Muscle layer of duodenum (tissue), 2 donors: ENCODE measurements at regions not wholly inside any gene's neighbourhood (a gene's known extent, or its start where the extent isn't known, plus 50 kb on each side); places are given as distances from the start of the nearest gene placed in this dataset.

Source experiments
- H3K27ac ChIP-seq: one replicate; pipeline ENCODE4 v1.7.0; 2013; ENCODE audit warnings: mild to moderate bottlenecking, low read length
- H3K27me3 ChIP-seq: one replicate; pipeline ENCODE4 v1.7.0; 2013; ENCODE audit warnings: low read depth, mild to moderate bottlenecking, control low read depth, low read length
- H3K36me3 ChIP-seq, 2 donors: one replicate each; pipeline ENCODE4 v1.7.0; 2013; ENCODE audit warnings: low read length in 2 of 2, control low read depth in 1 of 2, mild to moderate bottlenecking in 1 of 2; ENCODE audit not compliant: insufficient read depth in 2 of 2, control insufficient read depth in 1 of 2
- H3K4me1 ChIP-seq, 2 donors: one replicate each; pipeline ENCODE4 v1.7.0; 2013; ENCODE audit warnings: low read length in 2 of 2, mild to moderate bottlenecking in 2 of 2, control low read depth in 1 of 2, moderate library complexity in 1 of 2; ENCODE audit not compliant: insufficient read depth in 2 of 2, control insufficient read depth in 1 of 2
- H3K4me3 ChIP-seq, 2 donors: one replicate each; pipeline ENCODE4 v1.7.0; 2013; ENCODE audit warnings: low read length in 2 of 2, low read depth in 1 of 2, mild to moderate bottlenecking in 1 of 2
- H3K9me3 ChIP-seq, 2 donors: one replicate each; pipeline ENCODE4 v1.7.0; 2013; ENCODE audit warnings: low read length in 2 of 2, control low read depth in 1 of 2, mild to moderate bottlenecking in 1 of 2; ENCODE audit not compliant: control insufficient read depth in 1 of 2
- donor health status: healthy.

DNA sequence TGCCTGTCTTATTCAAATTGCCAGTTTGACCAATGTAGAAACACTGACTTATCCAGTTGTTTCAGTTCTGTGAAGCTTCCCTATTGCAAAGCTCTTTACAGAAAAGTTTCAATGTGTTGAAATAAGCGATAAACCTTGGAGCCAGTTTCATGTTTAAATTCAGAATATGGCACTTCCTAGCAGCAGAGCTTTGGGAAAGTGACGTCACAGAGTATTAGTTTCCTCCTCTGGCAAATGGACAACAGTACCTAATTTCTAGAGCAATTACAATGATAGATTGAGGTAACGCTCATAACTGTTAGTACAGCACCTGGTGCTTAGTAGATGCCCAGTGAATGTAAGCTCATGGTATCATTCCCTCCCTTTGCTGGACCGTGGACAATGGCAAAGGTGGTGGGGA lies 527.5 kb upstream of the DAB1 start:
- Histone ChIP-seq H3K36me3 (no peaks in the 10 kb centered on the region), H3K27ac (no peak overlapping the region), H3K9me3 (no peaks in the 10 kb centered on the region), H3K4me3 (no peak overlapping the region), H3K27me3 (no peaks in the 10 kb centered on the region), H3K4me1 (no peaks in the 10 kb centered on the region)

GRCh38 chr1:57949168-57949567 lies 525.3 kb upstream of the DAB1 start:
- no peaks in the 10 kb centered on the region for H3K36me3 ChIP-seq
- no peak overlapping the region for H3K27ac ChIP-seq
- no peaks in the 10 kb centered on the region for H3K9me3 ChIP-seq
- H3K4me1 ChIP-seq = no peaks in the 10 kb centered on the region
- H3K27me3 ChIP-seq = no peaks in the 10 kb centered on the region
- no peak overlapping the region for H3K4me3 ChIP-seq

DNA sequence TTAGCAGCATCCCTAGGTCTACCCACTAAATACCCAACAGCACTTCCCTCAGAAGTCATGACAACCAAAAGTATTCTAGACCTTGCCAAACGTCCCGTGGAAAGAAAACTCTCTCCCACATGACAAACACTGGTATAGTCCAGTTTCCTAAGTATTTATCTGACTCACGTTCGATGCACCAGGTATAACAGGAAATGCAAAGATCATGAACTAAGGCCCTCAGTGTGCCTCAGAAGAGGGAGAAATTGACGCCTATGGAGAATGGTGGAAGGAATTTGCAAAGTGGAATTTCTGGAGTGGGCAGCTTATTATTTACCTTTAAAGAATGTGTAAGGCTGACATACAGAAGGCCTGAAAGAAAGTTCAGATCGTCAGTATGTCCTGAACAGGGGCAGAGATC lies 523.6 kb upstream of the DAB1 start:
- no peak overlapping the region for H3K27ac ChIP-seq
- no peak overlapping the region for H3K4me3 ChIP-seq
- H3K27me3 ChIP-seq = no peaks in the 10 kb centered on the region
- H3K9me3 ChIP-seq = no peaks in the 10 kb centered on the region
- H3K36me3 ChIP-seq = no peaks in the 10 kb centered on the region
- H3K4me1 ChIP-seq = no peaks in the 10 kb centered on the region

DNA sequence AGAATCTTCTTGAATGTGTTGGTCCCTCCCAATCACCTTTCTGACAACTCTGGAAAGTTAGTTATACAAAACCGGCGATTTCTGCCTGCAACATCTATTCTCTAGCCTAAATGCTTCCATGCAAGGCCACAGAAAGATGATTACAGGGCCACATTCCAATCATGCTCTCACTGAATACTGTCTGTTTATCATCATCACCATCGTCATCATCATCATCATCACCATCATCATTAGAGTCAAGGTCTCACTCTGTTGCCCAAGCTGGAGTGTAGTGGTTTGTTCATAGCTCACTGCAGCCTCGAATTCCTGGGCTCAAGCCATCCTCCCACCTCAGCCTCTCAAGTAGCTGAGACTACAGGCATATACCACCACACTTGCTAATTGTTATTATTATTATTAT lies 521.2 kb upstream of the DAB1 start:
- Histone ChIP-seq H3K9me3 (no peaks in the 10 kb centered on the region), H3K27ac (no peak overlapping the region), H3K27me3 (no peaks in the 10 kb centered on the region), H3K4me3 (no peak overlapping the region), H3K4me1 (no peaks in the 10 kb centered on the region), H3K36me3 (no peaks in the 10 kb centered on the region)

GRCh38 chr1:57943365-57943764 lies 519.5 kb upstream of the DAB1 start:
- no peaks in the 10 kb centered on the region for H3K9me3 ChIP-seq
- no peaks in the 10 kb centered on the region for H3K4me1 ChIP-seq
- no peak overlapping the region for H3K27ac ChIP-seq
- no peak overlapping the region for H3K4me3 ChIP-seq
- H3K36me3 ChIP-seq = no peaks in the 10 kb centered on the region
- no peaks in the 10 kb centered on the region for H3K27me3 ChIP-seq

DNA sequence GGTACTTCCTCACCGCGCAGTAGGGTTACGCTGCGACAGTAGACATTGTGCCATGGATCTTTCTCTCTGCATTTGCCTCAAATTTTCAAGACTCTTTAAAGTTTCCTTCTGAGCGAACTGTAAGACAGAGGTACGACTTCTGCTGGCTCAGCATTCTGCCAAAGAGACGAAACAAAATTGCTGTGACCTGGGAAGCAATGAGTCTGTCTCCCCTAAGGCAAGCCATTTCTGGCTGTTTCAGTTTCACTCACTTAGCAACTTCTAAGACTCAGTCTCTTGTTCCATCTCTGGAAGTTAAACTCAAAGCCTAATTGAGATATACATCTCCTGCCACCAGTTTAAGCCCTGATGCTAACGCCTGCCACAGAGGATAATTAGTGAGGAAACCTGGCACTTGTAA lies 510.9 kb upstream of the DAB1 start:
- Histone ChIP-seq H3K27me3 (no peaks in the 10 kb centered on the region), H3K4me1 (no peaks in the 10 kb centered on the region), H3K4me3 (no peak overlapping the region), H3K27ac (no peak overlapping the region), H3K36me3 (no peaks in the 10 kb centered on the region), H3K9me3 (no peaks in the 10 kb centered on the region)

DNA sequence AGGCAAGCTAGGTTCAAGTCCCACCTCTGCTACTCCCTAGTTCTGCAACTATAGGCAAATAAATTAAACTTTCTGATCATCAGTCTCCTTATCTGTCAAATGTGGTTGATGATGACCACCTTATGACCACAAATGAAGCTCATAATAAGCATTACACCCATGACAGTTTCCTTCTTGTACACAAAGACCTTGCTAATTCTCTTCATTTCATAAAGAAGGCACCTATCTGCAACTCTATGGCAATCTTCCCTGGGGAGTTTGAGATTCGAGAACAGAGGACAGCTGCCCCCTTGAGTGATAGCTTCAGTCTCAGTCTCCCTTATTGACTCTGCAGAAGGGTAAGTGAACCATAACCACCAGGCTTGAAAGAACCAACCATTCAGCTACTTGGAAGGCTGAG lies 503.1 kb upstream of the DAB1 start:
- Histone ChIP-seq H3K4me3 (no peak overlapping the region), H3K36me3 (no peaks in the 10 kb centered on the region), H3K9me3 (no peaks in the 10 kb centered on the region), H3K27me3 (no peaks in the 10 kb centered on the region), H3K27ac (no peak overlapping the region), H3K4me1 (no peaks in the 10 kb centered on the region)

DNA sequence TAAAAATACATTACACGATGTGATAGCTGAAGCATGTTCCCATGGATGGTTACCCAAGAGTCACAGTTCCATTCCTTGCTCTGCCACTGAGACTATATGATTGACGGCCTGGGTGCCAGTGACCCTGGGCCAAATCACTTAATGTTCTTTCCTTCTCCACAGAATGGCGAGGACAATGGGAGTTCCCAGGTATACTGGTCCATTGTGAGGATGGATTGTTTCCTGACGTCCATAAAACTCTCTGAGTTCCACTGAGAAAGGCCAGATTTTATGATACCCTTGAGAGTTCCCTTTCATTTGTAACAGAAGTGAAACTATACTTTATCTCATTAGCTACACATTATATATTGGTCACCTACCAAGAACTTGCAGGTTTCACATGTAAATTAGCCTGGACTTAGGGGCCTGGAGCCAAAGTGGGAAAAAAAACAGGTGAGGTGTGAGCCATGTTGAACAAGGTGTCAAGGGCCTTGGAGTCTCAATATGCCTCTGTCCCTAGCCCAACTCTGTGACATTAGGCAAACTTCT lies 502.2 kb upstream of the DAB1 start:
- H3K27me3 ChIP-seq = no peaks in the 10 kb centered on the region
- no peaks in the 10 kb centered on the region for H3K4me1 ChIP-seq
- no peaks in the 10 kb centered on the region for H3K36me3 ChIP-seq
- H3K9me3 ChIP-seq = no peaks in the 10 kb centered on the region
- no peak overlapping the region for H3K27ac ChIP-seq
- no peak overlapping the region for H3K4me3 ChIP-seq

DNA sequence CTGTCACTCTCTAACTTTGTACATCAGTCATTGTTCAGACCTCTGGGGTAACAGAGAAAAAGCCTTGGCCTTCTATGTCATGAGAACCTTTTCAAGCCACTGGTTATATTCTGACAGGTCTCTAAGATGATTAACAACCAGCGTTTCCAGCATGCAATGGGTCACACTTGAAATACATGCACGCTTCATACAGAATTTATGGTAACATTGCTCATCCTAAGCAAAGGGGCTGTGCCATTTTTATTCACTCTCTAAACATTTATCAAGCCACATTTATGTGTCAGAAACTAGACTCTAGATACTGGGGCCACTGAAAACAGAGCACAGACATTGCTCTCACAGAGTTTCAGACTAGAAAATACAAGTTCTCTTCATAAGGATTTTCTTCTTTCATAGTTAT lies 501.4 kb upstream of the DAB1 start:
- Histone ChIP-seq H3K9me3 (no peaks in the 10 kb centered on the region), H3K4me1 (no peaks in the 10 kb centered on the region), H3K36me3 (no peaks in the 10 kb centered on the region), H3K27me3 (no peaks in the 10 kb centered on the region), H3K4me3 (no peak overlapping the region), H3K27ac (no peak overlapping the region)

DNA sequence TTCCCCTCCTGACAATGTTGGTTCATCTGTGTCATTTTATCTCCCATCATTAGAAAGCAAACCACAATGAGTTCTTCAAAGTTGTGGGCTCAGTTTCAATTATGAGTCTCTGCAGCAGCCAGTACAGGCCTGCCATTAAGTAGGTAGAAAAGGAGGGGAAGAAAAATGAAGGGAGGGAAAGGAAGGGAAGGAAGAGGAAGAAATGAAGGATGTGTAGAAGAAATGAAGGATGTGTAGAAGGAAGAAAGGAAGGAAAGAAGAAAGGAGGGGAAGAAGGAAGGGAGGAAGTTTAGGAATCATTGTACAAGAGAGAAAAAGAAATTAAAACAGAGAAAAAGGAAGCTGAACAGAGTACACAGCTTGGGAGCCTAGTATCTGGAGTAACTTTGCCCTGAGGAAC lies 498.3 kb upstream of the DAB1 start:
- H3K27me3 ChIP-seq = no peaks in the 10 kb centered on the region
- no peaks in the 10 kb centered on the region for H3K4me1 ChIP-seq
- H3K4me3 ChIP-seq = no peak overlapping the region
- H3K36me3 ChIP-seq = no peaks in the 10 kb centered on the region
- no peaks in the 10 kb centered on the region for H3K9me3 ChIP-seq
- H3K27ac ChIP-seq = no peak overlapping the region

DNA sequence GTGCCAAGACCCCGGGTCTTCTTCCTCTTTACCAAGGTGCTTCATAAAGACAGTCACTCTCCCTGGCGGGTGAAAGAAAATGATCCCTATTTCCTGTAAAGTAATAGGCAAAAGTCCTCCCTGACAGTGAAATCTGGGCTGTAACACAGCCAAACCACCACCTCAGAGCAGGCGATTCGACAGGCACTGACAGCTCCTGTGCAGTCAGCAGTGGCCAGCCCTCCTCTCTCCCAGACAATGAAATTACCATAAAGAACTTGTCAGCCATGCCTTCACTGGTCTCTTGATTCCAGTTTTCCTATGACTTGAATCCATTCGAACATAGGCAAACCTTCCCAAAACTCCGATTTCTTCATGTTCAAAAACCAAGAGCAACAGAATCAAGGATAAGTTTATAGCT lies 492.2 kb upstream of the DAB1 start:
- no peaks in the 10 kb centered on the region for H3K9me3 ChIP-seq
- H3K27ac ChIP-seq = no peak overlapping the region
- no peaks in the 10 kb centered on the region for H3K27me3 ChIP-seq
- no peaks in the 10 kb centered on the region for H3K36me3 ChIP-seq
- H3K4me3 ChIP-seq = no peak overlapping the region
- H3K4me1 ChIP-seq = no peaks in the 10 kb centered on the region

DNA sequence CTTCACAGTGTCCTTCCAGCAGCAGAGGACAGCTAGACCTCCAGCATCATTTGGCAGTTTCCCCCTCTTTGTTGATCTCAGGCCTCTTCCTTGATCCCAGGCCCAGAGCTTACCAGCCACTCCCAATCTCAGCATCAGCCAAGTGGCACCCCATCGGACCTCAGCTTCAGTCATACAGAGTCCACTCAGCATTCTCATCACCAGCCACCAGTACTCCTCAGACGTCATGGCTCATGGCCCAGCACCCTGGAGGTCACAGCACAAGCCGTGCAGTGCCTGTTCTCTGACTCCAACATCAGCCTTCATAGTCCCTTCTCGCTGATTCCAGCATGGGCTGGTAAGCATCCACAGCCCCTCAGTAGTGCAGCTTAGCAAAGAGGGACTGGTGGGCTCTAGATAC lies 487.6 kb upstream of the DAB1 start:
- Histone ChIP-seq H3K27ac (no peak overlapping the region), H3K9me3 (no peaks in the 10 kb centered on the region), H3K4me3 (no peak overlapping the region), H3K27me3 (no peaks in the 10 kb centered on the region), H3K36me3 (no peaks in the 10 kb centered on the region), H3K4me1 (no peaks in the 10 kb centered on the region)
